A549 (cell line): ENCODE measurements at regions not wholly inside any gene's neighbourhood (a gene's known extent, or its start where the extent isn't known, plus 50 kb on each side); places are given as distances from the start of the nearest gene placed in this dataset.

ENCODE experiments used
- ATAC-seq, 2 experiments: fragments of 200-7000 bp in 1 of 2; fragments of >200 bp in 1 of 2; cut with Nextera tagmentation in 1 of 2; cut with Tn5 transposase in 1 of 2; 3 replicates each; pipeline versions ENCODE4 v1.8.0 to v1.9.1; 2018 to 2020; ENCODE audit warnings: mild to moderate bottlenecking in 1 of 2, moderate library complexity in 1 of 2
- CTCF ChIA-PET: fragments of 300-600 bp; sonication (Branson Sonifier 250); formaldehyde crosslinking; extraction: SDS; loops from one replicate; lab custom pipeline; 2021; ENCODE audit warnings: antibody characterized with exemption, inconsistent platforms; lab: Yijun Ruan, JAX
- POLR2A ChIA-PET: fragments of 350-600 bp; formaldehyde crosslinking; extraction: SDS; loops from one replicate; lab custom pipeline; 2021; ENCODE audit warnings: antibody characterized with exemption, inconsistent platforms; lab: Yijun Ruan, JAX
- DNase-seq, 2 experiments: peaks; one replicate each; pipeline versions ENCODE4 v3.0.0 to v3.0.0-alpha.2; 2011 to 2016; ENCODE audit warnings: low read depth in 1 of 2, low spot score in 1 of 2
- FAIRE-seq: peaks from 2 replicates; lab custom pipeline; 2011; peaks lifted over from hg19 to GRCh38; lab: Jason Lieb, UNC
- H3K27ac ChIP-seq, 2 experiments: fragments of >200 bp; sonication (Bioruptor Twin); formaldehyde crosslinking; 3 replicates each; pipeline ENCODE4 v1.5.1; 2016 to 2017
- H3K4me1 ChIP-seq: fragments of >200 bp; sonication (Bioruptor Twin); formaldehyde crosslinking; 3 replicates; pipeline ENCODE4 v1.6.1; 2016
- H3K4me2 ChIP-seq: fragments of >200 bp; sonication (Bioruptor Twin); formaldehyde crosslinking; 3 replicates; pipeline ENCODE4 v1.6.1; 2016
- H3K4me3 ChIP-seq: fragments of >200 bp; sonication (Bioruptor Twin); formaldehyde crosslinking; 3 replicates; pipeline ENCODE4 v1.5.1; 2016
- H3K9me3 ChIP-seq: fragments of >200 bp; sonication (Bioruptor Twin); formaldehyde crosslinking; 3 replicates; pipeline ENCODE4 v1.6.1; 2016
- CBX8 ChIP-seq: fragments of 200-600 bp; sonication (generic); IDR thresholded peaks from 2 replicates; pipeline ENCODE4 v1.6.1; 2016
- EHF ChIP-seq: fragments of 250-450 bp; sonication (Bioruptor Pico); IDR thresholded peaks from 2 replicates; pipeline ENCODE4 v1.5.0; 2020; ENCODE audit warnings: mild to moderate bottlenecking
- EHMT2 ChIP-seq: fragments of 200-600 bp; sonication (generic); IDR thresholded peaks from 2 replicates; pipeline ENCODE4 v1.6.1; 2016; ENCODE audit warnings: antibody characterized with exemption, low read depth, mild to moderate bottlenecking, moderate library complexity
- ELK1 ChIP-seq: fragments of 150-350 bp; IDR thresholded peaks from 2 replicates; pipeline ENCODE4 v1.6.1; 2014; ENCODE audit warnings: low read depth, mild to moderate bottlenecking, low read length
- ESRRA ChIP-seq: fragments of 150-350 bp; IDR thresholded peaks from 2 replicates; pipeline ENCODE4 v1.6.1; 2014; ENCODE audit warnings: mild to moderate bottlenecking, low read length, borderline replicate concordance
- HDAC2 ChIP-seq: fragments of 200-600 bp; sonication (generic); IDR thresholded peaks from 2 replicates; pipeline ENCODE4 v1.6.1; 2016
- HMGXB4 ChIP-seq: fragments of 250-450 bp; sonication (Bioruptor Pico); IDR thresholded peaks from 2 replicates; pipeline ENCODE4 v1.5.0; 2021; ENCODE audit warnings: mild to moderate bottlenecking, moderate library complexity, borderline replicate concordance
- HOXB5 ChIP-seq: fragments of 250-450 bp; sonication (Bioruptor Pico); IDR thresholded peaks from 2 replicates; pipeline ENCODE4 v1.5.0; 2020; ENCODE audit warnings: mild to moderate bottlenecking, moderate library complexity
- MAX ChIP-seq: IDR thresholded peaks from 2 replicates; pipeline ENCODE4 v1.6.1; 2012
- NFE2L2 ChIP-seq: fragments of 150-350 bp; conservative IDR thresholded peaks from 2 replicates; pipeline ENCODE4 v1.6.1; 2014; ENCODE audit warnings: low read length
- PBX3 ChIP-seq: IDR thresholded peaks from 2 replicates; pipeline ENCODE4 v1.6.1; 2012
- PHF8 ChIP-seq: fragments of 200-600 bp; sonication (generic); IDR thresholded peaks from 2 replicates; pipeline ENCODE4 v1.6.1; 2016; ENCODE audit warnings: low read depth, mild to moderate bottlenecking, antibody characterized with exemption, moderate library complexity, borderline replicate concordance
- POLR2AphosphoS2 ChIP-seq: conservative IDR thresholded peaks from 2 replicates; pipeline ENCODE4 v1.6.1; 2012; ENCODE audit warnings: low read length, improper control_type of control experiment, inconsistent platforms
- RAD21 ChIP-seq, 2 experiments: fragments of >200 bp in 1 of 2; sonication (Bioruptor Twin) in 1 of 2; formaldehyde crosslinking in 1 of 2; IDR thresholded peaks in 1 of 2; conservative IDR thresholded peaks in 1 of 2; 2 replicates in 1 of 2; 3 replicates in 1 of 2; pipeline ENCODE4 v1.6.1; 2012 to 2018; ENCODE audit warnings: inconsistent platforms in 1 of 2
- RNF2 ChIP-seq: fragments of 200-600 bp; sonication (generic); IDR thresholded peaks from 2 replicates; pipeline ENCODE4 v1.6.1; 2016; ENCODE audit warnings: low read depth, mild to moderate bottlenecking, antibody characterized with exemption, moderate library complexity, borderline replicate concordance
- SREBF2 ChIP-seq: fragments of 450-650 bp; IDR thresholded peaks from 2 replicates; pipeline ENCODE4 v1.6.1; 2014; ENCODE audit warnings: mild to moderate bottlenecking, moderate library complexity
- TP53 ChIP-seq: fragments of 250-450 bp; sonication (Bioruptor Pico); IDR thresholded peaks from 2 replicates; pipeline ENCODE4 v1.5.0; 2021; ENCODE audit warnings: mild to moderate bottlenecking, moderate library complexity
- USF2 ChIP-seq: fragments of 450-650 bp; IDR thresholded peaks from 2 replicates; pipeline ENCODE4 v1.6.1; 2014; ENCODE audit warnings: antibody characterized with exemption
- ZC3H11A ChIP-seq: fragments of 450-650 bp; IDR thresholded peaks from 2 replicates; pipeline ENCODE4 v1.6.1; 2014; ENCODE audit warnings: antibody characterized with exemption, mild to moderate bottlenecking
- ZNF302 ChIP-seq: fragments of 250-450 bp; sonication (Bioruptor Pico); IDR thresholded peaks from 2 replicates; pipeline ENCODE4 v1.9.0; 2021; ENCODE audit warnings: inconsistent platforms, mild to moderate bottlenecking, moderate library complexity
- whole genome bisulfite sequencing: methylation state at CpG from one replicate; pipeline ENCODE4 v1.1.6; 2017; ENCODE audit errors: missing lambda C conversion rate; 5-methylcytosine and 5-hydroxymethylcytosine counted together

GRCh38 chr16:35691057-35691456, 2231.6 kb downstream of the TP53TG3F start:
- no peak for FAIRE-seq
- no peaks in the 10 kb centered on the region; the same call in 2 of the 3 replicates for H3K9me3 ChIP-seq
- no peak overlapping the region for H3K27ac ChIP-seq
- ChIA-PET CTCF (no interaction called here), POLR2A (no interaction called here)
- ATAC-seq = no peak
- TF ChIP-seq POLR2AphosphoS2 (no peak), HMGXB4 (CRISPR knock-in tag) (no peak), SREBF2 (no peak), ZNF302 (CRISPR knock-in tag) (no peak), TP53 (CRISPR knock-in tag) (no peak), PBX3 (no peak)
- 15% methylated on average over 5 of the region's 5 CpGs for WGBS
- H3K4me1 ChIP-seq = no peaks in the 10 kb centered on the region
- H3K4me2 ChIP-seq = no peak overlapping the region
- no peak for DNase-seq
- H3K4me3 ChIP-seq = no peak overlapping the region

GRCh38 chr16:35692824-35693223, 2233.4 kb downstream of the TP53TG3F start:
- POLR2A ChIA-PET = no interaction called here
- DNase-seq (no peak), ATAC-seq (no peak), FAIRE-seq (no peak)
- no peak overlapping the region for H3K4me3 ChIP-seq
- TF ChIP-seq MAX (no peak), ELK1 (no peak), RAD21 (conservative IDR thresholded peaks at IDR 0.05 in 1 of 2, IDR thresholded peaks at IDR 0.05 in 1 of 2) (no peak), PHF8 (no peak), NFE2L2 (no peak), RNF2 (no peak), ESRRA (no peak), USF2 (no peak), EHMT2 (no peak), HOXB5 (CRISPR knock-in tag) (no peak), EHF (no peak), CBX8 (no peak), ZC3H11A (no peak)
- no peak overlapping the region for H3K27ac ChIP-seq
- H3K9me3 ChIP-seq = no peaks in the 10 kb centered on the region
- CTCF ChIA-PET = no interaction called here
- 13% methylated on average over 3 of the region's 3 CpGs for WGBS
- no peak overlapping the region for H3K4me2 ChIP-seq
- no peaks in the 10 kb centered on the region for H3K4me1 ChIP-seq

- no peak overlapping the region for H3K27ac ChIP-seq
- ChIA-PET POLR2A (no interaction called here), CTCF (no interaction called here)
- no peaks in the 10 kb centered on the region for H3K4me1 ChIP-seq
- H3K4me3 ChIP-seq = no peak overlapping the region
- FAIRE-seq (no peak), ATAC-seq (no peak), DNase-seq (no peak)
- no peak for TF ChIP-seq HDAC2
- 74% methylated on average over 2 of the region's 2 CpGs for WGBS
- H3K4me2 ChIP-seq = no peak overlapping the region
- peaks cover 3% of the 10 kb centered on the region; the same call in 1 of the 3 replicates for H3K9me3 ChIP-seq
These were observed 2247.5 kb downstream of the TP53TG3F start for GRCh38 chr16:35706901-35707300.
